Peyer's patch (tissue), 4 donors: ENCODE measurements at regions not wholly inside any gene's neighbourhood (a gene's known extent, or its start where the extent isn't known, plus 50 kb on each side); places are given as distances from the start of the nearest gene placed in this dataset.

Source experiments
- DNase-seq, 3 donors: peaks; one replicate each; pipeline ENCODE4 v3.0.0-alpha.2; 2017 to 2019
- H3K27ac ChIP-seq, 4 donors: fragments of 200-600 bp; sonication (generic); one replicate each; pipeline ENCODE4 v1.5.1; 2016 to 2019
- H3K27me3 ChIP-seq, 2 donors: fragments of 200-600 bp; sonication (generic); one replicate each; pipeline ENCODE4 v1.5.1; 2019
- H3K36me3 ChIP-seq, 3 donors: fragments of 200-600 bp; sonication (generic); one replicate each; pipeline ENCODE4 v1.5.1; 2016 to 2019
- H3K4me1 ChIP-seq, 4 donors: fragments of 200-600 bp; sonication (generic); one replicate each; pipeline ENCODE4 v1.5.1; 2016 to 2019
- H3K4me3 ChIP-seq, 4 donors: fragments of 200-600 bp; sonication (generic); 1 replicate in 3 of 4; 2 replicates in 1 of 4; pipeline ENCODE4 v1.5.1; 2016 to 2019; ENCODE audit warnings: mild to moderate bottlenecking in 1 of 4
- H3K9me3 ChIP-seq, 4 donors: fragments of 200-600 bp; sonication (generic); one replicate each; pipeline ENCODE4 v1.5.1; 2016 to 2019; ENCODE audit warnings: mild to moderate bottlenecking in 1 of 4
- CTCF ChIP-seq, 6 experiments: fragments of 450-650 bp in 4 of 6; fragments of 200-600 bp in 2 of 6; sonication (generic) in 1 of 6; IDR thresholded peaks; one replicate each; pipeline ENCODE4 v1.5.1; 2017 to 2019; ENCODE audit warnings: antibody characterized with exemption in 6 of 6, mild to moderate bottlenecking in 3 of 6, moderate library complexity in 1 of 6
- POLR2A ChIP-seq, 2 donors: fragments of 450-650 bp; IDR thresholded peaks; one replicate each; pipeline ENCODE4 v1.5.1; 2017; ENCODE audit warnings: antibody characterized with exemption in 2 of 2, mild to moderate bottlenecking in 2 of 2, moderate library complexity in 2 of 2

GRCh38 chr7:52247518-52247917, 787.9 kb upstream of the POM121L12 start:
- Histone ChIP-seq H3K27ac (no peak overlapping the region), H3K9me3 (no peaks in the 10 kb centered on the region), H3K27me3 (no peaks in the 10 kb centered on the region), H3K4me3 (no peak overlapping the region), H3K36me3 (no peaks in the 10 kb centered on the region), H3K4me1 (no peaks in the 10 kb centered on the region)
- TF ChIP-seq POLR2A (IDR thresholded peaks at IDR 0.05) (no peak), CTCF (IDR thresholded peaks at IDR 0.05) (no peak)
- no peak for DNase-seq

- Histone ChIP-seq H3K27me3 (no peaks in the 10 kb centered on the region), H3K4me3 (no peak overlapping the region)
Observed at GRCh38 chr7:52243685-52244084, 791.7 kb upstream of the POM121L12 start.

GRCh38 chr7:52233248-52233647, 802.2 kb upstream of the POM121L12 start:
- H3K27me3 ChIP-seq, result no peaks in the 10 kb centered on the region
- TF ChIP-seq CTCF (IDR thresholded peaks at IDR 0.05), result no peak
- TF ChIP-seq POLR2A (IDR thresholded peaks at IDR 0.05), result no peak
- H3K36me3 ChIP-seq, result no peaks in the 10 kb centered on the region
- H3K27ac ChIP-seq, result no peak overlapping the region
- DNase-seq, result no peak
- no peaks in the 10 kb centered on the region for H3K9me3 ChIP-seq
- no peak overlapping the region for H3K4me3 ChIP-seq
- no peaks in the 10 kb centered on the region for H3K4me1 ChIP-seq

More at GRCh38 chr7:52243685-52244084, 791.7 kb upstream of the POM121L12 start:
- TF ChIP-seq POLR2A (IDR thresholded peaks at IDR 0.05), result no peak
- no peak for TF ChIP-seq CTCF (IDR thresholded peaks at IDR 0.05)
- Histone ChIP-seq H3K9me3 (no peaks in the 10 kb centered on the region), H3K36me3 (no peaks in the 10 kb centered on the region), H3K4me1 (no peaks in the 10 kb centered on the region), H3K27ac (no peak overlapping the region)
- no peak for DNase-seq

DNA sequence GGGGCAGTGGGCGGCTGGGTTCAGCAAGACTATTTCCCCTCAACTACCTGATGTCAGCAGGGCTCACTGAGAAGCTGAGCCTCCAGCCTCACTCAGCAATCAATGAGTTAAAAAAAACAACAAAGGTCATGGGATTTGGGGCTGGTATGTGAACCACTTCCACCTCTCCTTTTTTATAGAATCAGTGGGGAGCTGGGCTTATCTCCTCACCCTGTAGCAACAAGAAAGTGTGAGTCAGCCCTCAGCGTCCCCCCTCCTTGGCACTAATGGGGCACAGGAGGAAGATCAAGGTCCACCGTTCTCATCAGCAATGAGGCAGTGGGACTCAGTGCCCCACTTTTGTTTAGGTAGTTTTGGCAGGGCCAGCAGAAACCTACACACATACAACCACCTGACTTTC, 823.5 kb upstream of the POM121L12 start:
- Histone ChIP-seq H3K27me3 (no peaks in the 10 kb centered on the region), H3K4me3 (no peak overlapping the region), H3K9me3 (no peaks in the 10 kb centered on the region), H3K27ac (no peak overlapping the region), H3K4me1 (no peaks in the 10 kb centered on the region), H3K36me3 (no peaks in the 10 kb centered on the region)
- DNase-seq, result no peak
- no peak for TF ChIP-seq POLR2A (IDR thresholded peaks at IDR 0.05)
- TF ChIP-seq CTCF (IDR thresholded peaks at IDR 0.05), result no peak

DNA sequence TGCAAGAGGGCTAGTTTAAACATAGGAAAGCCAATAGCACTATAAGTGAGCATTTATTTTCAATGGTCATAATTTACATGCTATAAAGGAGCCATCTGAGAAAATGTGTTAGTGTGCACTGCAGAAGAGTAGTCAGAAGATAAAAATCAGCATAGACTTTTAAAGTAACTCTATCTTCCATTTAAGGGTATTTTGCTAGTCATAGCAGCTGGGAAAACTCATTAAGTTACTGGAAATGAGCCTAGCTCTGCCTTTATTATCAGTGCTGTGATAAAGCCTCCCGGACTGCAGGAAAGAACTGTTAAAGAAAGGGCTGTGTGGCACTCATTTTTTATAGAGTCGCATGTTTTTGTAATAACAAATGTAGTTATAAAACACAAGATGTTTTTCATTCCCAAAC, 825.8 kb upstream of the POM121L12 start:
- Histone ChIP-seq H3K27ac (no peak overlapping the region), H3K27me3 (no peaks in the 10 kb centered on the region), H3K9me3 (no peaks in the 10 kb centered on the region), H3K4me1 (no peaks in the 10 kb centered on the region), H3K36me3 (no peaks in the 10 kb centered on the region), H3K4me3 (no peak overlapping the region)
- DNase-seq, result no peak
- TF ChIP-seq POLR2A (IDR thresholded peaks at IDR 0.05), result no peak
- TF ChIP-seq CTCF (IDR thresholded peaks at IDR 0.05), result no peak

DNA sequence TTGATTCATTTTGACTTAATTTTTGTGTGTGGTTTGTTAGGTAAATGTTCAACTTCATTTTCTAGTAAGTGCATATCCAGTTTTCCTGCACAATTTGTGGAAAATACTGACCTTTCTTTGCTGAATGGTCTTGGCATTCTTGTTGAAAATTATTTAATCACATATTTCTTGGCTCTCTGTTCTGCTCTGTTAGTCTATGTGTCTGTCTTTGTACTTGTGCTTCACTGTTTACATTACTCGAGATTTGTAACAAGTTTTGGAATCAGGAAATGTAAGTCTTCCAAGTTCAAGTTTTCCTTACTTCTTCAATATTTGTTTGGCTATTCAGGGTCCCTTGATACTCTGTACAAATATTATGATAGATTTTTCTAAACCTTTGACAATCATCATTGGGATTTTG, 838.2 kb upstream of the POM121L12 start:
- DNase-seq, result no peak
- H3K27ac ChIP-seq, result no peak overlapping the region
- TF ChIP-seq POLR2A (IDR thresholded peaks at IDR 0.05) (no peak), CTCF (IDR thresholded peaks at IDR 0.05) (no peak)
- no peak overlapping the region for H3K4me3 ChIP-seq
- H3K4me1 ChIP-seq, result no peaks in the 10 kb centered on the region
- H3K9me3 ChIP-seq, result no peaks in the 10 kb centered on the region
- H3K36me3 ChIP-seq, result no peaks in the 10 kb centered on the region
- no peaks in the 10 kb centered on the region for H3K27me3 ChIP-seq
